ENCODE measurements at regions not wholly inside any gene's neighbourhood (a gene's known extent, or its start where the extent isn't known, plus 50 kb on each side); places are given as distances from the start of the nearest gene placed in this dataset.

- no peaks in the 10 kb centered on the region for H3K9me1 ChIP-seq (ENCODE audit: insufficient read depth, low read length)
- no peak overlapping the region for H4K5ac ChIP-seq (ENCODE audit: low read depth, low read length)
- TF ChIP-seq MXI1 (IDR thresholded peaks at IDR 0.05; ENCODE audit: borderline replicate concordance, low read depth, low read length) (no peak), RAD21 (IDR thresholded peaks at IDR 0.05; ENCODE audit: low read length) (no peak), BHLHE40 (IDR thresholded peaks at IDR 0.05; ENCODE audit: low read depth, low read length) (no peak), FOS (IDR thresholded peaks at IDR 0.05; ENCODE audit: low read depth, low read length) (no peak), NFE2L2 (IDR thresholded peaks at IDR 0.05; ENCODE audit: low read depth, low read length) (no peak), MAZ (IDR thresholded peaks at IDR 0.05; ENCODE audit: borderline replicate concordance, low read depth, low read length) (no peak), MAFK (IDR thresholded peaks at IDR 0.05; ENCODE audit: low read depth, low read length) (no peak)
- no peak overlapping the region for H3K14ac ChIP-seq (replicated peaks; ENCODE audit: low read depth, low read length)
- no peak overlapping the region for H2AK5ac ChIP-seq (ENCODE audit: low read depth, low read length)
- no peak overlapping the region for H3K27ac ChIP-seq (ENCODE audit: insufficient read depth, low read length)
- no peak overlapping the region for H3K56ac ChIP-seq (ENCODE audit: extremely low read depth, insufficient read depth, low read length)
- no peak overlapping the region for H3K9ac ChIP-seq (ENCODE audit: low read depth, low read length)
- no peak overlapping the region for H3K4me3 ChIP-seq (ENCODE audit: insufficient read depth, low read depth, low read length)
- no peaks in the 10 kb centered on the region for H3K79me1 ChIP-seq (ENCODE audit: low read depth in 1 of 2, low read length in 2 of 2)
- peaks cover 2% of the 10 kb centered on the region; the same call in 1 of the 2 replicates for H3K27me3 ChIP-seq (ENCODE audit: control insufficient read depth, insufficient read depth, low read length)
- intact Hi-C loops (cut with micrococcal nuclease) (loop anchor here (10.0 kb wide), 1 partner anchor 363 kb away; no protein-coding TSS in a partner anchor), dilution Hi-C loops (cut with HindIII; ENCODE audit: low sequenced_read_pairs, unreplicated experiment) (no loop called here), in situ Hi-C loops (cut with MboI; ENCODE audit: low sequenced_read_pairs) (no loop called here)
- H4K20me1 ChIP-seq (ENCODE audit: insufficient read depth, low read length): no peaks in the 10 kb centered on the region
- H2BK20ac ChIP-seq (ENCODE audit: low read depth, low read length): no peak overlapping the region
- BruUV-seq (replicated peaks): no TSS peak
- CTCF ChIA-PET: interaction anchor here (0.5 kb wide), 1 partner anchor 369 kb away, joined by 5 read pairs; no protein-coding TSS in a partner anchor
- no peak overlapping the region for H3K18ac ChIP-seq (ENCODE audit: low read depth, low read length)
- H3K9me3 ChIP-seq (ENCODE audit: control insufficient read depth, insufficient read depth, low read length): peaks cover 5% of the 10 kb centered on the region; the same call in 1 of the 2 replicates
- no peak overlapping the region for H2AFZ ChIP-seq (replicated peaks; ENCODE audit: low read length, poor library complexity)
- ATAC-seq (ENCODE audit: low read depth) (no peak), DNase-seq (no peak)
- no peak overlapping the region for H3K4ac ChIP-seq (ENCODE audit: low read depth, low read length)
- POLR2A ChIA-PET (ENCODE audit: unreplicated experiment): no interaction called here
- H2BK120ac ChIP-seq (ENCODE audit: low read depth, low read length): no peak overlapping the region
- no peak overlapping the region for H2BK5ac ChIP-seq (ENCODE audit: low read depth, low read length, poor library complexity, severe bottlenecking)
- H4K8ac ChIP-seq (ENCODE audit: low read depth in 2 of 2, low read length in 2 of 2): no peak overlapping the region
- H2AK9ac ChIP-seq (replicated peaks; ENCODE audit: low read depth, low read length, poor library complexity): no peak overlapping the region
- no peak overlapping the region for H3K4me2 ChIP-seq (ENCODE audit: low read depth, low read length)
- no peak overlapping the region for H3K23ac ChIP-seq (ENCODE audit: low read depth, low read length)
- H3K36me3 ChIP-seq (ENCODE audit: control insufficient read depth, insufficient read depth, low read length): no peaks in the 10 kb centered on the region
- no peaks in the 10 kb centered on the region for H3K4me1 ChIP-seq (ENCODE audit: control insufficient read depth, insufficient read depth, low read length)
- 47% methylated on average over 2 of the region's 9 CpGs; no CpG with 5 or more reads in 1 of the 2 experiments for WGBS, 2 experiments (ENCODE audit: extremely low coverage in 2 of 2, insufficient read length in 1 of 2)
- no peak overlapping the region for H4K91ac ChIP-seq (ENCODE audit: insufficient read depth, low read depth, low read length)
- H2BK15ac ChIP-seq (ENCODE audit: low read depth, low read length): no peak overlapping the region
These were observed 120.9 kb upstream of the KCTD7 start for GRCh38 chr7:66507764-66508296.
